Posterior cingulate gyrus (tissue), 11 donors: ENCODE measurements at regions not wholly inside any gene's neighbourhood (a gene's known extent, or its start where the extent isn't known, plus 50 kb on each side); places are given as distances from the start of the nearest gene placed in this dataset.
"Not testable (repeated sequence)": the region's sequence is repeated elsewhere in the genome, so short reads cannot be mapped to it uniquely, and the experiment has no call there.

Experiments
- DNase-seq, 10 donors: peaks; one replicate each; pipeline versions ENCODE4 v3.0.0 to v3.0.0-alpha.2; 2020 to 2021; ENCODE audit warnings: mixed read lengths in 3 of 10
- intact Hi-C: fragments of 100-400 bp; cut with DNase I; formaldehyde crosslinking; loops from one replicate; pipeline ENCODE4 v1.15.1; 2023

GRCh38 chr1:80656014-80656636 is 1144.6 kb upstream of the ADGRL2 start:
- no peak for DNase-seq
- intact Hi-C loops, result no loop called here

- DNase-seq, result no peak
Observed at GRCh38 chr1:80646053-80646452, 1154.7 kb upstream of the ADGRL2 start.

GRCh38 chr1:80645621-80646020 is 1155.1 kb upstream of the ADGRL2 start:
- DNase-seq, result no peak
- intact Hi-C loops, result no loop called here

More at GRCh38 chr1:80646053-80646452, 1154.7 kb upstream of the ADGRL2 start:
- intact Hi-C loops, result no loop called here

GRCh38 chr1:80640978-80641377 is 1159.8 kb upstream of the ADGRL2 start:
- no peak for DNase-seq
- intact Hi-C loops, result no loop called here

GRCh38 chr1:80639777-80640533 is 1160.8 kb upstream of the ADGRL2 start:
- no peak for DNase-seq
- intact Hi-C loops, result no loop called here

- intact Hi-C loops, result no loop called here
- DNase-seq, result peak in 1 of 10 donors; percentile 61
Observed at GRCh38 chr1:80633947-80634706, 1166.6 kb upstream of the ADGRL2 start.

- intact Hi-C loops, result no loop called here
- DNase-seq, result peak in 2 of 10 donors; percentile 52 to 81
Observed at GRCh38 chr1:80632284-80632683, 1168.5 kb upstream of the ADGRL2 start.

- DNase-seq, result peak in 1 of 10 donors; percentile 18
- intact Hi-C loops, result no loop called here
Observed at GRCh38 chr1:80629304-80629837, 1171.4 kb upstream of the ADGRL2 start.

GRCh38 chr1:80624682-80625081 is 1176.1 kb upstream of the ADGRL2 start:
- intact Hi-C loops, result no loop called here
- DNase-seq, result no peak

- intact Hi-C loops, result no loop called here
- DNase-seq, result no peak
Observed at GRCh38 chr1:80607064-80607463, 1193.7 kb upstream of the ADGRL2 start.

- intact Hi-C loops, result no loop called here
- no peak for DNase-seq
Observed at GRCh38 chr1:80594013-80594412, 1206.7 kb upstream of the ADGRL2 start.

- no peak for DNase-seq
- intact Hi-C loops, result no loop called here
Observed at GRCh38 chr1:80593197-80593596, 1207.5 kb upstream of the ADGRL2 start.

- intact Hi-C loops, result no loop called here
- DNase-seq, result peak in 2 of 10 donors; percentile 5 to 51
Observed at GRCh38 chr1:80582980-80583379, 1217.8 kb upstream of the ADGRL2 start.

GRCh38 chr1:80579055-80579454 is 1221.7 kb upstream of the ADGRL2 start:
- intact Hi-C loops, result no loop called here
- DNase-seq, result no peak

- intact Hi-C loops, result no loop called here
- DNase-seq, result no peak
Observed at GRCh38 chr1:80566867-80567266, 1233.9 kb upstream of the ADGRL2 start.

- DNase-seq, result no peak
- intact Hi-C loops, result no loop called here
Observed at GRCh38 chr1:80566123-80566522, 1234.6 kb upstream of the ADGRL2 start.

- intact Hi-C loops, result no loop called here
- no peak for DNase-seq
Observed at GRCh38 chr1:80565406-80565805, 1235.3 kb upstream of the ADGRL2 start.

GRCh38 chr1:80542231-80542630 is 1258.5 kb upstream of the ADGRL2 start:
- DNase-seq, result no peak
- intact Hi-C loops, result no loop called here

GRCh38 chr1:80540596-80540995 is 1260.1 kb upstream of the ADGRL2 start:
- no peak for DNase-seq
- intact Hi-C loops, result no loop called here

GRCh38 chr1:80540149-80540548 is 1260.6 kb upstream of the ADGRL2 start:
- intact Hi-C loops, result no loop called here
- no peak for DNase-seq

- intact Hi-C loops, result not testable (repeated sequence)
- DNase-seq, result peak in 1 of 10 donors; percentile 25
Observed at GRCh38 chr1:80539298-80539697, 1261.4 kb upstream of the ADGRL2 start.
